OCI-LY7 (cell line): ENCODE measurements at regions not wholly inside any gene's neighbourhood (a gene's known extent, or its start where the extent isn't known, plus 50 kb on each side); places are given as distances from the start of the nearest gene placed in this dataset.
"Not testable (repeated sequence)": the region's sequence is repeated elsewhere in the genome, so short reads cannot be mapped to it uniquely, and the experiment has no call there.

Experiments
- BruUV-seq: library from RNA; stranded (reverse); fragments of 400-500 nt; replicated peaks from 2 replicates; lab custom pipeline; 2021; lab: Mats Ljungman, UMichigan
- CTCF ChIA-PET: fragments of 300-600 bp; sonication (Branson Sonifier 250); formaldehyde crosslinking; loops from one replicate; lab custom pipeline; 2022; ENCODE audit warnings: antibody characterized with exemption; ENCODE audit not compliant: unreplicated experiment; lab: Charles Lee
- POLR2A ChIA-PET: fragments of 300-600 bp; sonication (Branson Sonifier 250); formaldehyde crosslinking; loops from one replicate; lab custom pipeline; 2022; ENCODE audit warnings: antibody characterized with exemption; lab: Charles Lee
- DNase-seq: peaks from one replicate; pipeline ENCODE4 v3.0.0-alpha.2; 2015; ENCODE audit warnings: low spot score
- H2AFZ ChIP-seq: fragments of 200-600 bp; sonication (generic), shearing (Covaris generic); 2 replicates; pipeline ENCODE4 v1.6.1; 2014; ENCODE audit warnings: mild to moderate bottlenecking, antibody characterized with exemption, low read length, moderate library complexity
- H3K27ac ChIP-seq: fragments of 200-600 bp; sonication (generic); 2 replicates; pipeline ENCODE4 v1.5.1; 2014; ENCODE audit warnings: mixed run types, low read depth, mild to moderate bottlenecking, moderate library complexity, low read length, inconsistent platforms; ENCODE audit not compliant: poor library complexity, severe bottlenecking
- H3K36me3 ChIP-seq: fragments of 200-600 bp; sonication (generic); 2 replicates; pipeline ENCODE4 v1.6.1; 2014; ENCODE audit warnings: mild to moderate bottlenecking, antibody characterized with exemption, low read length, moderate library complexity, mixed read lengths; ENCODE audit not compliant: insufficient read depth
- H3K4me1 ChIP-seq: fragments of 200-600 bp; sonication (generic); 2 replicates; pipeline ENCODE4 v1.5.1; 2014; ENCODE audit warnings: mild to moderate bottlenecking, low read length; ENCODE audit not compliant: insufficient read depth, poor library complexity, severe bottlenecking
- H3K4me2 ChIP-seq: fragments of 200-600 bp; sonication (generic); 2 replicates; pipeline ENCODE4 v1.6.1; 2014; ENCODE audit warnings: mild to moderate bottlenecking, low read length
- H3K4me3 ChIP-seq: fragments of 200-600 bp; sonication (generic); 2 replicates; pipeline ENCODE4 v1.5.1; 2014; ENCODE audit warnings: mild to moderate bottlenecking, low read depth, low read length; ENCODE audit not compliant: poor library complexity, severe bottlenecking
- H3K79me2 ChIP-seq: fragments of 200-600 bp; sonication (generic); 2 replicates; pipeline ENCODE4 v1.6.1; 2016; ENCODE audit warnings: low read depth, mild to moderate bottlenecking, low read length, moderate library complexity, mixed read lengths; ENCODE audit not compliant: insufficient read depth
- H3K9me2 ChIP-seq: fragments of 200-600 bp; sonication (generic); 2 replicates; pipeline ENCODE4 v1.6.1; 2016; ENCODE audit warnings: mild to moderate bottlenecking, low read length, mixed read lengths; ENCODE audit not compliant: insufficient read depth
- H3K9me3 ChIP-seq: fragments of 200-600 bp; sonication (generic); 2 replicates; pipeline ENCODE4 v1.6.1; 2014; ENCODE audit warnings: mild to moderate bottlenecking, mixed run types, low read length, mixed read lengths
- H4K20me1 ChIP-seq: fragments of 200-600 bp; sonication (generic); 2 replicates; pipeline ENCODE4 v1.6.1; 2014; ENCODE audit warnings: mild to moderate bottlenecking, antibody characterized with exemption, low read length, moderate library complexity, mixed read lengths; ENCODE audit not compliant: insufficient read depth
- EZH2phosphoT487 ChIP-seq: fragments of 200-600 bp; sonication (generic); IDR thresholded peaks from 2 replicates; pipeline ENCODE4 v1.6.1; 2018; ENCODE audit warnings: low read depth, borderline replicate concordance, mild to moderate bottlenecking, mixed run types, antibody characterized with exemption, low read length, moderate library complexity, mixed read lengths
- intact Hi-C: fragments of 100-400 bp; cut with micrococcal nuclease; formaldehyde crosslinking; loops from one replicate; pipeline ENCODE4 v1.10.0; 2022; ENCODE audit not compliant: unreplicated experiment
- TF ChIP-seq, protein P1 (sequence below): fragments of 200-600 bp; sonication (generic); conservative IDR thresholded peaks from 2 replicates; pipeline ENCODE4 v1.5.1; 2014; ENCODE audit warnings: mild to moderate bottlenecking, antibody characterized with exemption, low read length, moderate library complexity, mixed read lengths

- Histone ChIP-seq H2AFZ (no peak overlapping the region), H4K20me1 (no peaks in the 10 kb centered on the region), H3K36me3 (no peaks in the 10 kb centered on the region), H3K4me3 (no peak overlapping the region), H3K27ac (no peak overlapping the region), H3K4me2 (no peak overlapping the region), H3K9me2 (no peaks in the 10 kb centered on the region), H3K79me2 (no peaks in the 10 kb centered on the region), H3K4me1 (no peaks in the 10 kb centered on the region), H3K9me3 (no peaks in the 10 kb centered on the region)
- no peak for TF ChIP-seq EZH2phosphoT487
- no peak for DNase-seq
- intact Hi-C loops = no loop called here
- ChIA-PET CTCF (no interaction called here), POLR2A (no interaction called here)
- no TSS peak for BruUV-seq
Measured at GRCh38 chr2:101630224-101630949, 67.1 kb upstream of the MAP4K4 start.

- DNase-seq = no peak
- Histone ChIP-seq H3K4me1 (no peaks in the 10 kb centered on the region), H3K79me2 (no peaks in the 10 kb centered on the region), H3K9me2 (no peaks in the 10 kb centered on the region), H3K4me3 (no peak overlapping the region), H3K27ac (no peak overlapping the region), H3K4me2 (no peak overlapping the region), H4K20me1 (no peaks in the 10 kb centered on the region), H3K36me3 (no peaks in the 10 kb centered on the region), H2AFZ (no peak overlapping the region), H3K9me3 (no peaks in the 10 kb centered on the region)
- ChIA-PET CTCF (no interaction called here), POLR2A (interaction anchor here (1.5 kb wide), 1 partner anchor 12 kb away, joined by 3 read pairs; no protein-coding TSS in a partner anchor)
- BruUV-seq = no TSS peak
- TF ChIP-seq, protein P1, sequence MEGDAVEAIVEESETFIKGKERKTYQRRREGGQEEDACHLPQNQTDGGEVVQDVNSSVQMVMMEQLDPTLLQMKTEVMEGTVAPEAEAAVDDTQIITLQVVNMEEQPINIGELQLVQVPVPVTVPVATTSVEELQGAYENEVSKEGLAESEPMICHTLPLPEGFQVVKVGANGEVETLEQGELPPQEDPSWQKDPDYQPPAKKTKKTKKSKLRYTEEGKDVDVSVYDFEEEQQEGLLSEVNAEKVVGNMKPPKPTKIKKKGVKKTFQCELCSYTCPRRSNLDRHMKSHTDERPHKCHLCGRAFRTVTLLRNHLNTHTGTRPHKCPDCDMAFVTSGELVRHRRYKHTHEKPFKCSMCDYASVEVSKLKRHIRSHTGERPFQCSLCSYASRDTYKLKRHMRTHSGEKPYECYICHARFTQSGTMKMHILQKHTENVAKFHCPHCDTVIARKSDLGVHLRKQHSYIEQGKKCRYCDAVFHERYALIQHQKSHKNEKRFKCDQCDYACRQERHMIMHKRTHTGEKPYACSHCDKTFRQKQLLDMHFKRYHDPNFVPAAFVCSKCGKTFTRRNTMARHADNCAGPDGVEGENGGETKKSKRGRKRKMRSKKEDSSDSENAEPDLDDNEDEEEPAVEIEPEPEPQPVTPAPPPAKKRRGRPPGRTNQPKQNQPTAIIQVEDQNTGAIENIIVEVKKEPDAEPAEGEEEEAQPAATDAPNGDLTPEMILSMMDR = no peak
- TF ChIP-seq EZH2phosphoT487 = no peak
- intact Hi-C loops = no loop called here
Measured at GRCh38 chr2:101628030-101628392, 69.5 kb upstream of the MAP4K4 start.

DNA sequence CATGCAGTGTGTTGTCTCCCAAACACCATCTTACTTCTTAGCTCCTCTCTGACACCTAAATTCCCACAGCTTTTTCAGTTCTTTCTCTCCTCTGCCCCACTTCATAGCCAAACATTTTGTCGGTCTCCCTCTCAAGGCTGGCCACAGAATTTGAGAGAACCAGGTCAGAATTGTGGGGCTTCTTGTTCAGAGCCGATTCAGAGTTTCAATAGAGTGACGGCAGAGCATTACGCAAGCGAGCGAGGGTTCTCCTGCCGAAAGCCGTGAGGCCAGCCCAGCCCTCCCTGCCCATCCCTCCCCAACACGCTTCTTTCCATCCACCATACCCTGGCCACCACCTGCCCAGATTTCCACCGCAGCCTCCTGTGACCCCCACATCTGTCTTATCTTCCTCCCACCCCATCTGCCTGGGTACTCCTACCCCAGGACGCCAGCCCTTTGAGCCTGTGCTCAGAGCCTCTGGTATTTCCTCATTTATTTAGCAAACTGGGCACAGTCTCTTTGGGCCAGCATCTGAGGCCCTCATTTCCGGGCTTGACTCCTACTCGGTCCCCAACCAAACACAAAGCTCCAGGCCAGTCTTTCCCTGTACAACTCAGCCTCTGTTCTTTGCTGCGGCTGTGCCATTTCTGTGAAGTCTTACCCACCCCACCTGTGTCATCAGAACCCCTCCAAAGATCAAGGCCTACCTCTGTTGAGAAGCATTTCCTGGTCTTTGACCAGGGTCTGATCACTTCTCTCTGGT, 70.0 kb upstream of the MAP4K4 start:
- CTCF ChIA-PET = no interaction called here
- H3K4me2 ChIP-seq = no peak overlapping the region

DNA sequence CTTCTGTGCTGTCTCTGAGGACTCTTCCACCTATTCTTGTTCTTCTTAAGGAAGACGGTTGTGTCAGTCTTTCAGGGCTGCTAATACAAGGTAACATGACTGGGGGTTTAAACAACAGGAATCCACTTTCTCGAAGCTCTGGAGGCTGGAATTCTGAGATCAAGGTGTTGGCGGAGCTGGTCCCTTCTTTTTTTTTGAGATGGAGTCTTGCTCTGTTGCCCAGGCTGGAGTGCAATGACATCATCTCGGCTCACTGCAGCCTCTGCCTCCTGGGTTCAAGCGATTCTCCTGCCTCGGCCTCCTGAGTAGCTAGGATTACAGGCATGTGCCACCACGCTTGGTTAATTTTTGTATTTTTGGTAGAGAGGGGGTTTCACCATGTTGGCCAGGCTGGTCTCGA, 71.7 kb upstream of the MAP4K4 start:
- CTCF ChIA-PET, H3K27ac ChIP-seq, intact Hi-C loops, H3K4me3 ChIP-seq, DNase-seq, H3K36me3 ChIP-seq, POLR2A ChIA-PET, H3K4me2 ChIP-seq, BruUV-seq, H3K9me2 ChIP-seq, H4K20me1 ChIP-seq, H3K79me2 ChIP-seq, H3K4me1 ChIP-seq, H3K9me3 ChIP-seq: not testable (repeated sequence)
- peak overlapping the region; percentile 31; the same call in 1 of the 2 replicates for H2AFZ ChIP-seq

More for the DNA sequence above, 70.0 kb upstream of the MAP4K4 start:
- H3K36me3 ChIP-seq = no peaks in the 10 kb centered on the region
- no peak overlapping the region for H3K4me3 ChIP-seq
- BruUV-seq = no TSS peak
- H3K4me1 ChIP-seq = no peaks in the 10 kb centered on the region
- POLR2A ChIA-PET = interaction anchor here (1.5 kb wide), 1 partner anchor 11 kb away, joined by 3 read pairs; no protein-coding TSS in a partner anchor
- H3K27ac ChIP-seq = no peak overlapping the region
- no peaks in the 10 kb centered on the region for H4K20me1 ChIP-seq
- H3K9me3 ChIP-seq = no peaks in the 10 kb centered on the region
- DNase-seq = no peak
- no peak overlapping the region for H2AFZ ChIP-seq
- TF ChIP-seq, protein P1 = no peak
- TF ChIP-seq EZH2phosphoT487 = no peak
- intact Hi-C loops = no loop called here
- H3K79me2 ChIP-seq = no peaks in the 10 kb centered on the region
- H3K9me2 ChIP-seq = no peaks in the 10 kb centered on the region
